Esophagus squamous epithelium (tissue), 5 donors: ENCODE measurements at regions not wholly inside any gene's neighbourhood (a gene's known extent, or its start where the extent isn't known, plus 50 kb on each side); places are given as distances from the start of the nearest gene placed in this dataset.

Experiments
- DNase-seq: peaks from one replicate; lab custom pipeline; 2025; lab: John Stamatoyannopoulos, UW
- H3K27ac ChIP-seq, 4 donors: fragments of 200-600 bp; sonication (generic); one replicate each; pipeline ENCODE4 v1.5.1; 2016 to 2019; ENCODE audit warnings: mild to moderate bottlenecking in 1 of 4
- H3K27me3 ChIP-seq, 4 donors: fragments of 200-600 bp; sonication (generic); 1 replicate in 3 of 4; 2 replicates in 1 of 4; pipeline versions ENCODE4 v1.5.1 to v1.6.0; 2017 to 2021; ENCODE audit warnings: antibody characterized with exemption in 1 of 4
- H3K36me3 ChIP-seq, 3 donors: fragments of 200-600 bp; sonication (generic); one replicate each; pipeline ENCODE4 v1.5.1; 2016 to 2019
- H3K4me1 ChIP-seq, 3 donors: fragments of 200-600 bp; sonication (generic); one replicate each; pipeline ENCODE4 v1.5.1; 2017 to 2019
- H3K4me3 ChIP-seq, 4 donors: fragments of 200-600 bp; sonication (generic); 1 replicate in 3 of 4; 2 replicates in 1 of 4; pipeline ENCODE4 v1.5.1; 2016 to 2019; ENCODE audit warnings: mild to moderate bottlenecking in 2 of 4, moderate library complexity in 1 of 4
- H3K9me3 ChIP-seq, 3 donors: fragments of 200-600 bp; sonication (generic); one replicate each; pipeline ENCODE4 v1.5.1; 2016 to 2019
- POLR2A ChIP-seq, 4 donors: fragments of 450-650 bp; IDR thresholded peaks; one replicate each; pipeline ENCODE4 v1.6.1; 2017; ENCODE audit warnings: antibody characterized with exemption in 4 of 4, mild to moderate bottlenecking in 4 of 4, moderate library complexity in 3 of 4
- WGBS, 2 donors: methylation state at CpG; one replicate each; pipeline ENCODE4 v1.1.5; 2018; 5-methylcytosine and 5-hydroxymethylcytosine counted together
- intact Hi-C: fragments of 100-400 bp; cut with DNase I; formaldehyde crosslinking; loops from one replicate; pipeline ENCODE4 v1.15.0; 2022
- TF ChIP-seq, protein P1 (sequence below), 6 experiments: fragments of 450-650 bp in 4 of 6; fragments of 200-600 bp in 2 of 6; sonication (generic) in 2 of 6; IDR thresholded peaks; one replicate each; pipeline ENCODE4 v1.5.1; 2016 to 2019; ENCODE audit warnings: antibody characterized with exemption in 6 of 6, mild to moderate bottlenecking in 4 of 6, moderate library complexity in 4 of 6
- donor health status: DM: yes; HTN: yes; CAD: no.

- no peaks in the 10 kb centered on the region for H3K36me3 ChIP-seq
- H3K4me3 ChIP-seq, result no peak overlapping the region
- no peak for TF ChIP-seq POLR2A (IDR thresholded peaks at IDR 0.05)
- TF ChIP-seq, protein P1, sequence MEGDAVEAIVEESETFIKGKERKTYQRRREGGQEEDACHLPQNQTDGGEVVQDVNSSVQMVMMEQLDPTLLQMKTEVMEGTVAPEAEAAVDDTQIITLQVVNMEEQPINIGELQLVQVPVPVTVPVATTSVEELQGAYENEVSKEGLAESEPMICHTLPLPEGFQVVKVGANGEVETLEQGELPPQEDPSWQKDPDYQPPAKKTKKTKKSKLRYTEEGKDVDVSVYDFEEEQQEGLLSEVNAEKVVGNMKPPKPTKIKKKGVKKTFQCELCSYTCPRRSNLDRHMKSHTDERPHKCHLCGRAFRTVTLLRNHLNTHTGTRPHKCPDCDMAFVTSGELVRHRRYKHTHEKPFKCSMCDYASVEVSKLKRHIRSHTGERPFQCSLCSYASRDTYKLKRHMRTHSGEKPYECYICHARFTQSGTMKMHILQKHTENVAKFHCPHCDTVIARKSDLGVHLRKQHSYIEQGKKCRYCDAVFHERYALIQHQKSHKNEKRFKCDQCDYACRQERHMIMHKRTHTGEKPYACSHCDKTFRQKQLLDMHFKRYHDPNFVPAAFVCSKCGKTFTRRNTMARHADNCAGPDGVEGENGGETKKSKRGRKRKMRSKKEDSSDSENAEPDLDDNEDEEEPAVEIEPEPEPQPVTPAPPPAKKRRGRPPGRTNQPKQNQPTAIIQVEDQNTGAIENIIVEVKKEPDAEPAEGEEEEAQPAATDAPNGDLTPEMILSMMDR (IDR thresholded peaks at IDR 0.05), result no peak
- no peak for DNase-seq
- H3K4me1 ChIP-seq, result no peaks in the 10 kb centered on the region
- WGBS, 2 donors, result 43 to 55% methylated on average over 3 of the region's 3 CpGs
- H3K27ac ChIP-seq, result no peak overlapping the region
- intact Hi-C loops, result no loop called here
- no peaks in the 10 kb centered on the region for H3K27me3 ChIP-seq
- H3K9me3 ChIP-seq, result no peaks in the 10 kb centered on the region
Measured at GRCh38 chr16:73531021-73531420, 483.1 kb upstream of the ZFHX3 start.

GRCh38 chr16:73530529-73530928, 482.6 kb upstream of the ZFHX3 start:
- TF ChIP-seq, protein P1 (IDR thresholded peaks at IDR 0.05), result no peak
- no peak for TF ChIP-seq POLR2A (IDR thresholded peaks at IDR 0.05)
- DNase-seq, result no peak
- no peaks in the 10 kb centered on the region for H3K4me1 ChIP-seq
- no peak overlapping the region for H3K4me3 ChIP-seq
- H3K36me3 ChIP-seq, result no peaks in the 10 kb centered on the region
- 43 to 86% methylated on average over 1 of the region's 1 CpG for WGBS, 2 donors
- no peaks in the 10 kb centered on the region for H3K27me3 ChIP-seq
- no peak overlapping the region for H3K27ac ChIP-seq
- no peaks in the 10 kb centered on the region for H3K9me3 ChIP-seq
- intact Hi-C loops, result no loop called here

GRCh38 chr16:73529303-73530012, 481.5 kb upstream of the ZFHX3 start:
- intact Hi-C loops, result no loop called here
- 73 to 77% methylated on average over 11 of the region's 11 CpGs for WGBS, 2 donors

GRCh38 chr16:73527187-73527586, 479.3 kb upstream of the ZFHX3 start:
- Histone ChIP-seq H3K4me3 (no peak overlapping the region), H3K27me3 (no peaks in the 10 kb centered on the region), H3K9me3 (no peaks in the 10 kb centered on the region), H3K4me1 (no peaks in the 10 kb centered on the region), H3K36me3 (no peaks in the 10 kb centered on the region), H3K27ac (no peak overlapping the region)
- 66 to 72% methylated on average over 4 of the region's 4 CpGs for WGBS, 2 donors
- DNase-seq, result no peak
- intact Hi-C loops, result no loop called here
- TF ChIP-seq, protein P1 (IDR thresholded peaks at IDR 0.05), result no peak
- no peak for TF ChIP-seq POLR2A (IDR thresholded peaks at IDR 0.05)

More at GRCh38 chr16:73529303-73530012, 481.5 kb upstream of the ZFHX3 start:
- Histone ChIP-seq H3K4me3 (no peak overlapping the region), H3K27ac (no peak overlapping the region), H3K36me3 (no peaks in the 10 kb centered on the region), H3K9me3 (no peaks in the 10 kb centered on the region), H3K4me1 (no peaks in the 10 kb centered on the region), H3K27me3 (no peaks in the 10 kb centered on the region)
- TF ChIP-seq, protein P1 (IDR thresholded peaks at IDR 0.05), result no peak
- no peak for DNase-seq

DNA sequence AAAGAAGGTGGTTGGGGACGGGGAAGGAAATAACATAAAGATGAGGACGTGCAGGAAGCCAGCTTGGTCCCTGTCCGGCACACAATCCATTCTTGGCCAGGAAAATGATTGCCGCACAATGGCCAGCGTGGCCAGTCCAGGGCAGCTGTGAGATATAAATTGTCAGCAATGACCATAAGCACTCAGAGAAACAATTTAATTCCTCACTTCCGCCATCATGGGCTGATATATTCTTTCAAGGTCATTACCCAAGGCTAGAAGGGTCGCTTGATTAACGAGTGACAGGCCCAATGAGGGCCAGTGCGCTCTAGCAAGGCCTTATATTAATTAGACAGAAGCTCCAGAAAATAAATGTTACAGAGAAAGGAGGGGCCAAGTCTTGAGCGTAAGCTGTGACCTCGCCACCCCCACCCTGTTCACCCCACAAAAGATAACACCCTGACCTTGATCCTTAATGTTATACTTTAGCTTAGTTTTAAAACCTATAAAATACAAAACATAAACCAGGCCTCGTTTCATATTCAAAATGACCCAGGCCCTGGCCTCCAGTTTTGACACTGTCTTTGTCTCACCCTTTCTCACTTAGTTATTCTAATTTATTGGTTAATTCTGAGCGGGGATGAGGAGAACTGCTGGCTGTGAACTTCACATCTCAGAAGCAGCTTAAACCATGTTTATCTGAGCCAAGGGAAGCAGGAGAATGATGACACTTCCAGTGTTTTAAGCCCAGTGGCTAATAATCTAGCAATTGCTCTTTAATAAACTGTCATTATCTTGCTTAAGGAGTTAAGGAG, 478.3 kb upstream of the ZFHX3 start:
- intact Hi-C loops, result no loop called here
- WGBS, 2 donors, result 80 to 85% methylated on average over 13 of the region's 13 CpGs

More for the DNA sequence above, 478.3 kb upstream of the ZFHX3 start:
- Histone ChIP-seq H3K9me3 (no peaks in the 10 kb centered on the region), H3K36me3 (no peaks in the 10 kb centered on the region), H3K27me3 (no peaks in the 10 kb centered on the region), H3K27ac (no peak overlapping the region), H3K4me1 (no peaks in the 10 kb centered on the region), H3K4me3 (no peak overlapping the region)
- TF ChIP-seq, protein P1 (IDR thresholded peaks at IDR 0.05), result no peak
- TF ChIP-seq POLR2A (IDR thresholded peaks at IDR 0.05), result no peak
- DNase-seq, result no peak
